Endothelial cell of umbilical vein (primary cell): ENCODE measurements at regions not wholly inside any gene's neighbourhood (a gene's known extent, or its start where the extent isn't known, plus 50 kb on each side); places are given as distances from the start of the nearest gene placed in this dataset.

Source experiments
- POLR2A ChIP-seq: IDR thresholded peaks from 2 replicates; pipeline ENCODE4 v1.6.1; 2012; ENCODE audit warnings: low read depth, mild to moderate bottlenecking, control low read depth, low read length
- TF ChIP-seq, protein P1 (sequence below): IDR thresholded peaks from 2 replicates; pipeline ENCODE4 v1.6.1; 2011; ENCODE audit not compliant: insufficient read depth, insufficient read length

DNA sequence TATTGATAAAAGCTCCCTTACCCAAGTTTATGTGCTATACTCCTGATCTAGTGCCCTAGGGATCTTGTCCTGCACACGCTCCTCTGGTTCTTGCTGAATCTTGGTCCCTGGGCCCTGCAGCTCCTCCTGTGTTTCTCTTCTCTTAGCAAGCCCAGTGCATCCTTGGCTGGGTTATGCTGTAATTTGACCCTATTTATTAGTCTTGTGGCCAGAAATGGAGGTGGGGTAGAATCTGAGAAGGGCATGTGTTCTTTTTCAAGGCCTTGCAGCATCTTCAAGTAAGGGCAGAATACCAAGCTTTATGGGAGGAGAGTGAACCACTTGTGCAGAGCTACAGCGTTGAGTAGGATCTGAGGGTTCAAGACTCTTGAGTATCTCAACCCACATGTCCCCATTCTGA lies 366.8 kb downstream of the FAM170A start:
- no peak for TF ChIP-seq POLR2A
- TF ChIP-seq, protein P1, sequence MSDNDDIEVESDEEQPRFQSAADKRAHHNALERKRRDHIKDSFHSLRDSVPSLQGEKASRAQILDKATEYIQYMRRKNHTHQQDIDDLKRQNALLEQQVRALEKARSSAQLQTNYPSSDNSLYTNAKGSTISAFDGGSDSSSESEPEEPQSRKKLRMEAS = no peak
